Panc1 (cell line): ENCODE measurements at regions not wholly inside any gene's neighbourhood (a gene's known extent, or its start where the extent isn't known, plus 50 kb on each side); places are given as distances from the start of the nearest gene placed in this dataset.

Experiments used
- CTCF ChIP-seq: fragments of 450-650 bp; IDR thresholded peaks from 2 replicates; pipeline ENCODE4 v1.5.1; 2017; ENCODE audit warnings: mild to moderate bottlenecking
- REST ChIP-seq, 2 experiments: IDR thresholded peaks; 2 replicates each; pipeline ENCODE4 v1.6.1; 2011 to 2012; ENCODE audit warnings: low read depth in 2 of 2, control low read depth in 1 of 2, low read length in 1 of 2, mild to moderate bottlenecking in 1 of 2, moderate library complexity in 1 of 2; ENCODE audit not compliant: insufficient read depth in 1 of 2

GRCh38 chr10:78515873-78516153, 482.1 kb downstream of the RPS24 start:
- no peak for TF ChIP-seq CTCF
- TF ChIP-seq REST (IDR thresholded peaks at IDR 0.05; ENCODE audit: insufficient read depth in 1 of 2, low read depth in 2 of 2, low read length in 1 of 2), result no peak
